GM12891 (cell line): ENCODE measurements at regions not wholly inside any gene's neighbourhood (a gene's known extent, or its start where the extent isn't known, plus 50 kb on each side); places are given as distances from the start of the nearest gene placed in this dataset.

Experiments
- POLR2A ChIP-seq: IDR thresholded peaks from 2 replicates; pipeline ENCODE4 v1.6.1; 2011; ENCODE audit warnings: low read depth, low read length, control low read depth
- POLR2AphosphoS5 ChIP-seq: IDR thresholded peaks from 2 replicates; pipeline ENCODE4 v1.6.1; 2011; ENCODE audit warnings: low read depth, low read length, control low read depth

- no peak for TF ChIP-seq POLR2A
- TF ChIP-seq POLR2AphosphoS5, result no peak
Observed at GRCh38 chr5:29949301-29949872, 1244.1 kb upstream of the CDH6 start.
